Neural progenitor cell (in vitro differentiated cells): ENCODE measurements at regions not wholly inside any gene's neighbourhood (a gene's known extent, or its start where the extent isn't known, plus 50 kb on each side); places are given as distances from the start of the nearest gene placed in this dataset.

Experiments used
- EZH2 ChIP-seq: fragments of 200-600 bp; sonication (generic); IDR thresholded peaks from 2 replicates; pipeline ENCODE4 v1.6.1; 2017; ENCODE audit warnings: antibody characterized with exemption, mild to moderate bottlenecking, moderate library complexity
- TF ChIP-seq, protein P1 (sequence below): fragments of 200-600 bp; sonication (generic); IDR thresholded peaks from 2 replicates; pipeline ENCODE4 v1.5.1; 2017; ENCODE audit warnings: antibody characterized with exemption, mild to moderate bottlenecking

DNA sequence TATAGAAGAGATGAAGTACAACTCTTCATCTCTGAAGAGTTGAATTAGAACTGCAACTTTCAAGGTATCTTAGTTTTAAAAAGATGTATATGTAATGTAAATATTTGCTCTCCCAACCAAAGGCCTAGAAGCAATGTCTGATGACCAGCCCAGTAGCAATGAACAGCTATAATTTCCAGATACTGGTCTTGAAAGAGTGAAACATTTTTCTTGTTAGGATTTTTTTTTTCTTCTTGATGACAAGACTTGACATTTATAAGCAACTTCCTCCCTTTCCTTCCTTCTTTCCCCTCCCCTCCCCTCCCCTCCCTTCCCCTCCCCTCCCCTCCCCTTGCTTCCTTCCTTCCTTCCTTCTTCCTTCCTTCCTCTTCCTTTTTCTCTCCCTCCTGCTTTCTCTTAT is 423.4 kb downstream of the ZIC1 start:
- TF ChIP-seq, protein P1, sequence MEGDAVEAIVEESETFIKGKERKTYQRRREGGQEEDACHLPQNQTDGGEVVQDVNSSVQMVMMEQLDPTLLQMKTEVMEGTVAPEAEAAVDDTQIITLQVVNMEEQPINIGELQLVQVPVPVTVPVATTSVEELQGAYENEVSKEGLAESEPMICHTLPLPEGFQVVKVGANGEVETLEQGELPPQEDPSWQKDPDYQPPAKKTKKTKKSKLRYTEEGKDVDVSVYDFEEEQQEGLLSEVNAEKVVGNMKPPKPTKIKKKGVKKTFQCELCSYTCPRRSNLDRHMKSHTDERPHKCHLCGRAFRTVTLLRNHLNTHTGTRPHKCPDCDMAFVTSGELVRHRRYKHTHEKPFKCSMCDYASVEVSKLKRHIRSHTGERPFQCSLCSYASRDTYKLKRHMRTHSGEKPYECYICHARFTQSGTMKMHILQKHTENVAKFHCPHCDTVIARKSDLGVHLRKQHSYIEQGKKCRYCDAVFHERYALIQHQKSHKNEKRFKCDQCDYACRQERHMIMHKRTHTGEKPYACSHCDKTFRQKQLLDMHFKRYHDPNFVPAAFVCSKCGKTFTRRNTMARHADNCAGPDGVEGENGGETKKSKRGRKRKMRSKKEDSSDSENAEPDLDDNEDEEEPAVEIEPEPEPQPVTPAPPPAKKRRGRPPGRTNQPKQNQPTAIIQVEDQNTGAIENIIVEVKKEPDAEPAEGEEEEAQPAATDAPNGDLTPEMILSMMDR = no peak
- no peak for TF ChIP-seq EZH2
